GM21717 (cell line): ENCODE measurements at regions not wholly inside any gene's neighbourhood (a gene's known extent, or its start where the extent isn't known, plus 50 kb on each side); places are given as distances from the start of the nearest gene placed in this dataset.
A peak's percentile ranks its signal among the peaks of the same experiment; 100 is the strongest.
"Not testable (repeated sequence)": the region's sequence is repeated elsewhere in the genome, so short reads cannot be mapped to it uniquely, and the experiment has no call there.

Experiments
- ATAC-seq: cut with Tn5 transposase; IDR thresholded peaks from one replicate; pipeline ENCODE4 v1.9.1; 2021; ENCODE audit warnings: mild to moderate bottlenecking, moderate library complexity; ENCODE audit not compliant: unreplicated experiment

DNA sequence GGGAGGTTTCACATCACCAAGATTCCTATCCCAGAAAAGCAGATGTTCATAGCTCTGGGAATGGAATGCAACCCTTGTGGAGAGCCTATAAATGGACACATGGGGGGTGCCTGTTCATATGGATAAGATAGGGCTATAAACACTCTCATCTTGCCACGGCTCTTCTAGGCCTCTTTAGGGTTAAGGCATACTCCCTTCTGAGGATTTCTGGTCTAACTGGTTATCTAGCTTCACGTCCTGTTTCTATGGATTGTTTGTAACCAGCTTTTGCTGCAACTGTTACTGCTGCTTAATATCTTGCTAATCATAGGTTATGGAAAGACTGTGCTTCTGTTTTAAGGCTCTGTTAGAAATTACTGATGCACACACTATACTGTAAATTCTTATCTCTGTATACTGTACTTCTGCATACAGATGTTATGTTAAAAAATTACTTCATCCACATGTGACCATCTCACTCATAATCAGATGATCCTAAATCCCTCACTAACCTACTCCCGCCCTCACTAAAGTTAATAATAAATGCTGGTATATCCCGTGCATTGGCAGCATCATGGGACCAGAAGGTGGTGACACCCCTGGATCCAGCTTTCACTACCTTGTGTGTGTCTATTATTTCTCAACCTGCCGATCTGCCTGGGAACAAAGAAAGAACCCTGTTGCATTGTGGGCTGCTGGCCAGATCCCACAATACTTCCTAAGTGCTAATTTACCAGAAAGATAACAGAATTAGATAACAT is 68.7 kb downstream of the PRKAB2 start:
- ATAC-seq, result not testable (repeated sequence)

DNA sequence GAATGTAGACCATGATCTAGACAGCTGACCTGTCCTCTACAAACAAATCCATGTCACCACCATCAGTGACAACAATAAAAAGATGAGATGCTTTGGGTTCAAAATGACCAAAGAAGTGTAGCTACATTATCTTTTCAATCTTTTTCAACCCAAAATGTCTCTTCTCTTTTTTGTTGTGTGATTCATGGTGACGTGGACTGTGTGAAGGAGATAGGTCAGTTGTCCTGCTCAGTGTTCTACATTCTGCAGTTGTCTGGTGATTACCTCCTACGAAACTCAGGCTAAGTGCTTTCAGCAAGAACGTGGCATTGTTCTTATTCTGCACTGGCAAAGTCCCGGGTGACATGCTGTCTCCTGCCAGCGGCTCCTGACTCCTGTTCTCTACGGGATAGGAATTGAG is 73.1 kb downstream of the PRKAB2 start:
- ATAC-seq, result no peak

DNA sequence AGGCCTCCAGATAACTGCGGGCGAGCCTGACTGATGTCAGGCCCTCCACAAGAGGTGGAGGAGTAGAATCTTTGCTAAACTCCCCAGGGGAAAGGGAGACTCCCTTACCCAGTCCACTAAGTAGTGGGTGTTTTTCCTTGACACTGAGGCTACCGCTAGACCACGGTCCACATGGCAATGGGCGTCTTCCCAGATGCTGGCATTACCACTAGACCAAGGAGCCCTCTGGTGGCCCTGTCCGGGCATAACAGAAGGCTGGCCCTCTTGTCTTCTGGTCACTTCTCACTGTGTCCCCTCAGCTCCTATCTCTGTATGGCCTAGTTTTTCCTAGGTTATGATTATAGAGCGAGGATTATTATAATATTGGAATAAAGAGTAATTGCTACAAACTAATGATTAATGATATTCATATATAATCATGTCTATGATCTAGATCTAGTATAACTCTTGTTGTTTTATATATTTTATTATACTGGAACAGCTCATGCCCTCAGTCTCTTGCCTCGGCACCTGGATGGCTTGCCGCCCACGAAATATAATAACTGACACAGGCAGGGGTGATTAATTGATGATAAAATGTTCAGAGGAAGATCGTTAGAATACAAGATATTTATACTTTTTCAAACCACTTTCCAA is 73.8 kb downstream of the PRKAB2 start:
- not testable (repeated sequence) for ATAC-seq

DNA sequence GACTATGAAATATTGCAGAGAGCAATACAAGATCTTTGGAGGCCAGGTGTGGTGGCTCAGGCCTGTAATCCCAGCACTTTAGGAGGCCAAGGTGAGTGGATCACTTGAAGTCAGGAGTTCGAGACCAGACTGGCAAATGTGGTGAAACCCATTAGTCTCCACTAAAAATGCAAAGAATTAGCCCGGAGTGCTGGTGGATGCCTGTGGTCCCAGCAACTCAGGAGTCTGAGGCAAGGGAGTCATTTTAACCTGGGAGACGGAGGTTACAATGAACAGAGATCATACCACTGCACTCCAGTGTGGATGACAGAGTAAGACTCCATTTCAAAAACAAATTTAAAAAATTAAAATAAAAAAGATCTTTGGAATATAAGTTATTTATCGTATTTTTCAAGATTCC is 76.6 kb downstream of the PRKAB2 start:
- no peak for ATAC-seq

DNA sequence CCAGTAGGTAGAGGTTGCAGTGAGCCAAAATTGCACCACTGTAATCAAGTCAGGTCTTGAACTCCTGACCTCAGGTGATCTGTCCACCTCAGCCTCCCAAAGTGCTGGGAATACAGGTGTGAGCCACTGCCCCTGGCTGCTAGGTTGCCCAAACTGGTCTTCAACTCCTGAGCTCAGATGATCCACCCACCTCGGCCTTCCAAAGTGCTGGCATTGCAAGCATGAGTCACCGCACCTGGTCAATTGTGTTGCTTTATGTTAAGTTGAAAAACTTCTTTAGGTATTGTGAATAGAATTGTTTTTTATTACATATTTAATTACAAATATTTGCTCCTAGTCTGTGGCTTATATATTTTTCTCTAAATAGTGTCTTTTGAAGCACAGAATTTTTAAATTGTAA is 80.5 kb downstream of the PRKAB2 start:
- ATAC-seq, result no peak

DNA sequence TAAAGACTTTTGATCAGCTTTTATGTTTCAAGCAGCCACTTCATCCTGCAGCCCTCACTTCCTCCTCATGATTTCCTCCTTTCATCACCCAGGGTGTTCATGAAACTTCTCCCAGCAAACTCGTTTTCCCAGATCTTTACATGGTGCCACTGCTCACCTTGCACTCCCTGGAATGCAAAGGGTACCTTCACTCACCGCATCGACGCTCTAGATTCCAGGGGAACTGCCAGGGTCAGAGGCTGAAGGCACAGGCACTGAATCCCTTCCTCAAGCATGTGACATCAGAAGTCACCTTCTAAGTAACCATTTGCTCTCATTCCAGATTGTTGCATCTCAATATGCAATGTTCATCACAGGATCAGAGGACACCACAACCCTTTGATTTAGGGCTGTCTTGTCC is 82.8 kb downstream of the PRKAB2 start:
- ATAC-seq, result no peak

DNA sequence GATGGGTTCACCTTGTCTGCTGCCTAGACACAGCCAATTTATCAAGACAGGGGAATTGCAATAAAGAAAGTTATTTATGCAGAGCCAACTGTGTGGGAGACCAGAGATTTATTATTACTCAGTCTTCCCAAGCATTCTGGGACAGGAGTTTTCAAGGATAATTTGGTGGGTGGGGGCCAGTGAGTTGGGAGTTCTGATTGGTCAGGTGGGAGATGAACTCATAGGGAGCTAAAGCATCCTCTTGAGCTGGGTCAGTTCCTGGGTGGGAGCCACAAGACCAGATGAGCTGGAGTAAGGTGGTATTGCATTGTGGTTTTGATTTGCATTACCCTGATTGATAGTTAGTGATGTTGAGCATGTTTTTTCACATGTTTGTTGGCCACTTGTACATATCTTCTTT is 86.1 kb downstream of the PRKAB2 start:
- ATAC-seq, result no peak

DNA sequence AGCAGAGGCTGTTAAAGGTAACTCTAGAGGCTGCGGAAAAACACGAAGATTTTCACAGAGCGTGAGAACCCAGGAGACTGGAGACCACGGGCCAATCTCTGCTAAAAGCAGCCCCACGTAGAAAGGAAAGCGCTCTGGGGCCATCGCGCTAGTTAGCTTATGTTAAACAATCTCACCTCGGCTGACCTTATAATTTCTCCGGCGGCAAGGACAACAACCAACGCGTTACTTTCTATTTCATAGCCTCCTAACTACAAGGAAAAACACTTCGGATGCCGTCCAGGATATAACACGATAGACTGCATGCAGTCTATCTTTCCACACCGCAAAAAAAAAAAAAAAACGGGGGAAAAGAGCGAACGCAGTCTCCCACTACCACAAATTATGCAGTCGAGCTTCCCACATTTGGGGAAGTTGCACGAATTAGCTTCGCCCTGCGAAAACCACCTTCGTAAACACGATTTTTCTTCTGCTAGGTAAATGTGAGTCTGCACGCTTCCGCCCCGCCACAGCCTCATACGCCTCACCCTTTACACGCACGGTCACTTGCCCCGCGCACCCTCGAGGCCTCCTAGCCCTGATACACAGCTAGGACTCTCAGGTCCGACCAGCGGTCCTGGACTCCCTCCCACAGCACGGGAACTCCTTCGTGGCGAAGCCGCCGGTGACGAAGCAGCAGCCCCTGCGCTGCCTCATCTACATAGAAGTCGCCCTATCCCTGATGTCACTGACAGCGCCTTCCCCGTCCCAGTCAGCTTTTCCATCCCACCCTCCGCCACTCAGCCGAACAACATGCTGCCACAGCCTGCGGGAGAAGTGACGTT is 87.8 kb downstream of the PRKAB2 start:
- ATAC-seq, result peak; percentile 74

DNA sequence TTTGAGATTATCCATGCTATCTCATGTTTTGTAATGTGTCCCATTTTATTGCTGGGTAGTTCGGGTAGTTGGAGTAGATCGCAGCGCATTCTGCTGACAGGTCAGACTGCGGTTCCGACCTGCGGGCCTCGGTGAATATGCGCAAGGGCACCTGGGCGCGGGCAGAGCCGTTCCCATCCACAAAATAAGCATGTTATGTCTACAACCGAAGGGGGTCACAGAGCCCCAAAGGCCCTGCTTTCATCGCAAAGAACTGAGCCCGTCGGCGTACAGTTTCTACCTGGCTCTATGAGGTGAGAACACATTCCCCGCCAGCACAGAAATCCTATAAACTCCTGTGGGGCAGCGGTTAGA is 88.4 kb downstream of the PRKAB2 start:
- no peak for ATAC-seq

DNA sequence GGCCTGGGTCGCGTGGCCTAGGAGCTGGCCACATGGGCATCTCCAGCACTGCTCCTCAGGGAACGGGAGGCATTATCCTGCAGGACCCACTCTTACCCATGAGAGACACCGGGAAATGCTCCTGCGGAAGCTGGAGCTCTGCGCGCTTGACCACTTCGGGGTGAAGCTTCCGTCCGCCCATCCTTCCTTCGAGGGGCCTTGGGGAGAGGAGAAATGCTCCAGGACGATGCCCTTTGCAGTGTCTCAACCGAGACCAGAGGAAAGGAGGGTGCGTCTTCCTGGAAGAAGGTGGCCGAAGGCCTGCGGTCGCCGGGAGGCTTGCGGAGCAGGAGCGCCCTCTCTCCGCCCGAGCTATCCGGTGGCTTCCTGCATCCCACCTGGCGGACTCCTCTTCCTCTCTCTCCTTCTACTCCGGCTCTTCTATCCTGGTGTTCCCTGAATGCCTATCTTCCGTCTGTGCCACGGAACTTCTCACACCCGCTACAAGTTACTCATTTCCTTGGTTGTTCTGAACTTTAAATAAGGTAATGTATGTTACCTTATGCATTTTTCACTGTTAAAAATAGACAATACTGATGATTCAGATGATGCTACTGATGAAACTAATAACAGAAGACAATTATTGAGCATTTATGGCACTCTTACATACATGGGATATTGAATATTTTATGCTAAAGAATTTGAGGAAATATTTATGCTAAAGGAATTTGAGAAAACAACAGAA is 91.4 kb downstream of the PRKAB2 start:
- ATAC-seq, result no peak

DNA sequence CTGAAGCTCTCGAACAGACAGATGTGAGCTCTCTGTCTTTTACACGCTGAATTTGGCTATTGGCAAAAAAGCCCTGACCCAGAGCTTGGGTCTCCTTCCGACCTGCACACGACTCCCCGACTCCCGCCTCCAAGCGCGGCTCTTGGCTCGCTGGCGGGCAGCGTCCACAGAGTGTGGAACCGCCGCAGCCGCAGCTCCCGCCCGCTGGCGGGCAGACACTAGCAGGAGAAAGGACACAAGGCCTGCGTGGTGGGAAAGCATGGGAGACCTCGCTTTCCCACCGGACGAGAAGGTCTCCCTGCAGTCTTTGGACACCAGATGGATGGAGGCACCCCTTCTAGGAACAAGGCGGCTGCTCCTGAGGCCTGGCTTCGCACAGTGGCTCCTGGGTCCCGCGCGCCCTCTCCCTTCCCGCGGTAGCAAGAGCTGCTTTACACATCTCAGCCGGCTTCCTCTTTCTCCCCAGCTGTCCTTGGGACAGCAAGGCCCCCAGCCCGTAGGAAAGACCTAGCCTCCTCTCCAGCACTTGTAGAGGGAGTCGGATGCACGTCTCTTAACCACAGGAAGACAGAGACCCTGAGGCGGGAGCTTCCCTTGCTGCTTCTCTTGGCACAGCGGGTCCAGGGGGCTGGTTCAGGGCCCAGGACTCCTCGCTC is 92.1 kb downstream of the PRKAB2 start:
- ATAC-seq, result no peak

DNA sequence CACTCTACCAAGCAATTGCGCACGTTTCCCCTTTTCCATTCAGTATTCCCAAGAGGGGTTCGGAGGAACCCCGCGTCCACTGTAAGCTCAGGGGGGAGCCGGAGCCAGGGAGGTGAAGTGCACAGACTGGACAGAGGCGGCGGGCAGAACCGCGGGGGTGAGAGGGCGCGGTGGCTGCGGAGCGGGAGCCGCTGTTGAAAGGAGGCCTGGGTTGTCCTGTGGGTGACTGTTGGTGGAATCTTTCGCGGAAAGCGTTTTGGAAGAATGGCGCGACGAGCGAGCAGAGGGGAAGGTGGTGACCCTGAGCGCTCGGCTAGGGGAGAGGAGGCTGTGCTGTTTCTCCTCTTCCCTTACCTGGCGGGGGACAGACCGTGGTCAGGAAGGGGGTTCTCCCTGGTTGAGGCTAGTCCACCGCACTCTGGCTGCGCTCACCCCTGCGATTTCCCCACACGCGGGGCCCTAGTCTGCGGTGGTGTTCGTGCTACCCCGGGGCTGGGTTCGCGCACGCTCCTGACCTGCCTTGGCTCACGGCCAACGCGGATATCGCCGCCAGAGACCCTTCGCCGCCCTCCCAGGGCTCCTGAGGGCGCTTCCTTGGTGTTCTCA is 92.8 kb downstream of the PRKAB2 start:
- no peak for ATAC-seq

DNA sequence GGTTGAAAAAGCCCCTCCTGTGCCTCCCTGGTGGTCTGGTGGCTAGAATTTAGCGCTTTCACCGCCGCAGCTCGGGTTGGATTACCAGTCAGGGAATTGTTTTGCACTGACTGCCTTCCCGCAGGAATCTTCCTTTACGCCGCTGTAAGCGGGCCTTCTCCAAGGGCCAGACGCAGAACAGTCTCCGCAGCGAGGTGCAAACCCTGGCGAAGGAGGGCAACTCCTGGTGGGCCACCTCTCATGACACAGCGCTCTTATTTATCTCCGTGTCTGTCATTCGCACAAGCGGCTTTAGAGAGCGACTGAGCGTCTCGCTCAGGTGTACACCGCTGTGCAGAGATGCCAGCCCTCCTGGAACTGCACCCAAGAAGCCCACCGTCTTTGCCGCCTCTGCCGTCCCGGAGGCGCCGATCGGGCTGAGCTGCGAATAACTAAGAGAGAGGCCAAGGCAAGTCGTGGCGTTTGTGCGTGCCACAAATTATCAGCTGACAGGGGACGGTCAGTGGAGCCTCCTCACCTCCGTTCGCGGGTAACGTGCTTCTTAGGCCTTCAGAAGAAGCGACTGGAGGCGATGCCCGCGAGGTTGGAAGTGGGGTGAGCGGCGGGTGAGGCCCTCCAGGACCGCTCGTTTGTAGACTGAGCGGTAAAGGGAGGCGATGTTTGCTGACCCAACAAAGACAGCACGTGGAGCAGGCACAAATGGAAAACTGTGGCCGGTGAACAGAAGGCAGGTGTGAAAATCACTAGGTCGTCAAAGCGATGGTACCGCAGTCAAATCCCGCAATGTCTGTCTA is 93.5 kb downstream of the PRKAB2 start:
- no peak for ATAC-seq

DNA sequence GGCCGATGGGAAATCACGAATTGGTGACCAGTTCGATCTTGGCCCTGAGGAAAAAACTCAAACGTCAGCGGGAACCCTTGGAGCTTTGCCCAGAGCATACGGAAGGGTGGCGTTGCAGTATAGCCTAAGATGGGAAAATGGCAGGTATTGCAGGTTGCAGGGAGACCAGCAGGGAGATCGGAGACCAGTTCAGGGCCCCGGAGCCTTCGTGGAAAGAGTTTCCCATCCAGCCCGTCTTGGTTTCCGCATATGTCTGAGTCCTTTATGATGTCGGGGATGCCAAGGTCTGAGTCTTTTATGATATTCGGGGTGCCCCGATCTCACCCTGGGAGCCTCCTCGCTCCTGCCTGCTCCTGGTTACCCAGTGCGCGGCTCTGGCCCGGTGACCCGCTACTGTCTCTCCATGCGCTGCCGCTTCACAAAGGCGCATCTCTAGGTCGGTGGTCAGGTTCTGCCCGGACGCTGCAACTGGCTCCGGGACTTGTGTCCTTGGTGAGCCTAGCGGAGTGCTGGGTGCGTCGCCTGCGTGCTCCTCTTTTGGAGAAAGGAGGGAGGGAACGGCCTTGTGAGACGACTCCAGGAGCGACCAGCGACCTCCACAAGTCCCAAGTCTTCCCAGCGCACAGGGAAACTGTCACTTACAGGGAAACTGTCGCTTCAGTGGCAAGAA is 94.2 kb downstream of the PRKAB2 start:
- ATAC-seq, result no peak

DNA sequence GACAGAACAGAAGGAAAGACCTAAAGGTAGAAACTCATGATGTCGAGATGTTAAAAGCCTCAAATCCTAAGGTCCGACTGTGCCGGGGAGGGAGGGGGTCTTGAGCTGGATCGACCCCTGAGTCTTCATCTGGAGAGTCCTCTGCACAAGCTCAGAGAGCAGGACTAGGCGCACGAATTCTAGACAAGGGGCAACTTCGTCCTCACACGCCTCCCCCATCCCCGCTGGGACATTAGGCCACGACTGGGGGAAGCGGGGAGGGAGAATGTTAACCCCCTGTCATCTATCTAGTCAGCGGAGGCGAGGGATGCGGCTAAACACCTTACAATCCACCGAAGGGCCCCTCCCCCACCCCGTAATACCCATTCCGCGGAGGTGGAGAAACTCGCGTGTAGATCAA is 94.7 kb downstream of the PRKAB2 start:
- no peak for ATAC-seq

DNA sequence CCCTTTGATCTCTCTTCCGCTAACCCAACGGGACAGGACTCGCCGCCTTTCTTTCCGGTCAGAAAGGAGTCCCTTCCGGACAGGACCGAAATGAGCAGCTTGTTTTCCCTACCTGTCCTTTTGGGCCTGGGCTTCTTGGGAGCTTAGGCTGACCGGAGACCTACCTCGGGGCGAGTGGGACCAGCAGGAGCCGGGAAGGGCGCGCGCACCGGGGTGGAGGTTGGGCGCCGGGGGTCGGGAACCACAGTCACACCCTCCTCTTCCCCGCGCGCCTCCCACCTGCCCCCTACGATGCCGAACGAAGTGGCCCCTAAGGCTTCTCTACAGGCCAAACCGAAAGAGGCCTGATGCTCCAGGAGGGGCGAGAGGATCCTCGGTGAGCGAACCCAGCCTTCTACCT is 95.2 kb downstream of the PRKAB2 start:
- ATAC-seq, result no peak

DNA sequence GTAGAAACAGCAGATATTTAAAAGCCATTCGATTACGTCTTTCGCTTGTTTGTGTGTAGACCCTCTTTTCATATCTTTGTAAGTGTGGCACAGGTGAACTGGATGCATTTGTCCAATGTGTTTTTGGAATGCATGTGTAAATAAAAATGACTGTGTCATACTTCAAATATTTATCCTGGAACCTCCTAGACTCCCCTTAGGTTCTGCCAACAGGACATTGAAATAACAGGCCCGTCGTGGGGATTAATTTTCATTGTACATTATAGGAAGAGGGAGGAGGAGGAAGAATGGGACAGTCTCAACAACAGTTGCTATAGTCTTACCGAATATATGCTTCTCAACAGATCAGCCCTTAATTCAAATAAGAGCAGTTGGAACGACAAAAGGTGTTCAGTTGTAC is 95.8 kb downstream of the PRKAB2 start:
- no peak for ATAC-seq

DNA sequence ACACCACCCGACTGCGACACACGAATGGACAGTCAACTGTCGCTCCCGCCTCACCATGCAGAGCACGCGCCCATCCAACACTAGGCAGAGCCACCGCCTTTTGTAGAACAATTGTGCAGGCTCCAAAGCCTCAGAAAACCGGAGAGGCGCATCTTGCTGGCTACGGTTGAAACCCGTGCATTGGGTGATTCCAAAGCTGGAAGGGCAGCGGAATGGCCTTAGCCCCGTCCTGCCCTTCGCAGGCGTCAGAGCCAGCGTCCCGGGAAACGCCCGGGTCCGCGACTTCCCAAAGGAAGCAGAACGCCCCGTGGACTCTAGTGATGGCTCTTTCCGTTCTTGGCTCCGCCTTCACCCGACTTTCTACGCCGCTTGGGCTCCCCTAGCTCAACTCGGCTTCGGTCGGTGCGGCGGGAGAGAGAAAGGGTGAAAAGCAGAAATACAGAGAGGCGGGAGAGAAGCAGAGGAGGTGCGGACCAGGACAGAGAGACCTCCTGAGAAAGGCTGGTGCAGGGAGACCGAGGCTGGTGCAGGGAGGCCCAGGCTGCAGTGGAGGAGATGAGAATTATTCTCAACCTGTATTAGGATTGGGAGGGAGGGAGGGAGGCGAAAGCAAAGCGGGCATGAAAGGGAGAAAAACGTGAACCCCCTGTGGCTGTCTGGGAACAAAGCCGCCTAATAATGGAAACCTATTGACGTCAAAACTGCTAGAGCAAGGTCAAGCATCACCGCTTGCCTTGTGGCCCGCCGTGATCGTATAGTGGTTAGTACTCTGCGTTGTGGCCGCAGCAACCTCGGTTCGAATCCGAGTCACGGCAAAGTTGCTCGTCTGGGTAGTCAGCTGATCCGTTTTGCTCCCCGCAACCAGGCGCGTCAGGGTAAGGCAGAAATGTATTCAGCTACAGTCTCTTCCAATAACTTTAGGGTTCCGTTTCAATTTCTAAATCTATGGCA is 99.5 kb downstream of the PRKAB2 start:
- ATAC-seq, result no peak
